GM19023 (cell line): ENCODE measurements at regions not wholly inside any gene's neighbourhood (a gene's known extent, or its start where the extent isn't known, plus 50 kb on each side); places are given as distances from the start of the nearest gene placed in this dataset.
"Not testable (repeated sequence)": the region's sequence is repeated elsewhere in the genome, so short reads cannot be mapped to it uniquely, and the experiment has no call there.

ENCODE experiments used
- ATAC-seq: cut with Tn5 transposase; IDR thresholded peaks from one replicate; pipeline ENCODE4 v1.9.1; 2021; ENCODE audit warnings: mild to moderate bottlenecking, moderate library complexity; ENCODE audit not compliant: unreplicated experiment

- no peak for ATAC-seq
Observed at GRCh38 chr10:131363416-131363815, 51.9 kb upstream of the TCERG1L start.

DNA sequence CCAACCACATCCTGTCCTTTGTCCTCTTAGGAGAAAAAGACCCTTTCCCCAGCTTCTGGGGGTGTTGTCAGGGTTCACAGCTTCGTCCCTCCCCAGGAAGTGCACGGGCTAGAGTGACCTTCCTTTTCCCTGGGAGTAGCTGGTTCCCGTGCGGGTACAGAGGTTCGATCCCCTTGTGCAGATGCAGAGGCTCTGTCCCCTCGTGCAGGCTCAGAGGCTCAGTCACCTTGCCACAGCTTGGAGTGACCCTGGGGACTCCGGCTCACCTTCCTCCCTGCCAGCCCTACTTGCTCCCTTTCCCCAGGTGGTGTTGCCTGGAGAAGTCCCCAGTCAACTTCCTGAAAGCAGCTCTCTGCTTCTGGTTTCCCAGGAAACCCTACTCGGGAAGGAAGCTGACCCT is 60.0 kb upstream of the TCERG1L start:
- ATAC-seq: no peak

GRCh38 chr10:131381576-131381975 is 70.1 kb upstream of the TCERG1L start:
- ATAC-seq: no peak

DNA sequence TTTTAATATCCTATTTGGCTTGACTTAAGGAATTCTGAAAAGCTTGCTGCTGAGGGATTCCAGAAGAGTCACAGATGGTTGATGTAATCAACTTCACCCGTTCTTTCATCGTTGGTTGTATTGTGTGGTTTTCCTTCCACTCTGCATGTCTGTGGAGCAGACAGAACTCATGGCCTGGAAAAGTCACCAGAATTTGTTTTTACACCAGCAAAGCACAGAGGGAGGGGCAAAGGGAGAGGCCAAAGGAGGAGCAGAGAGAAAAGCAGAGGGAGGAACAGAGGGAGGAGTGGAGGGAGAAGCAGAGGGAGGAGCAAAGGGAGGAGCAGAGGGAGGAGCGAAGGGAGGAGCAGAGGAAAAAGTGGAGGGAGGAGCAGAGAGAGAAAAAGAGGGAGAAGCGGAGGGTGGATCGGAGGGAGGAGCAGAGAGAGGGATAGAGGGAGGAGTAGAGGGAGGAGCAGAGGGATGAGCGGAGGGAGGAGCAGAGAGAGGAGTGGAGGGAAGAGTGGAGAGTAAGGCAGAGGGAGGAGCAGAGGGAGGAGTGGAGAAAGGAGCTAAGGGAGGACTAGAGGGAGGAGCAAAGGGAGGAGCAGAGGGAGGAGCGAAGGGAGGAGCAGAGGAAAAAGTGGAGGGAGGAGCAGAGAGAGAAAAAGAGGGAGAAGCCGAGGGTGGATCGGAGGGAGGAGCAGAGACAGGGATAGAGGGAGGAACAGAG is 73.8 kb upstream of the TCERG1L start:
- ATAC-seq: not testable (repeated sequence)

DNA sequence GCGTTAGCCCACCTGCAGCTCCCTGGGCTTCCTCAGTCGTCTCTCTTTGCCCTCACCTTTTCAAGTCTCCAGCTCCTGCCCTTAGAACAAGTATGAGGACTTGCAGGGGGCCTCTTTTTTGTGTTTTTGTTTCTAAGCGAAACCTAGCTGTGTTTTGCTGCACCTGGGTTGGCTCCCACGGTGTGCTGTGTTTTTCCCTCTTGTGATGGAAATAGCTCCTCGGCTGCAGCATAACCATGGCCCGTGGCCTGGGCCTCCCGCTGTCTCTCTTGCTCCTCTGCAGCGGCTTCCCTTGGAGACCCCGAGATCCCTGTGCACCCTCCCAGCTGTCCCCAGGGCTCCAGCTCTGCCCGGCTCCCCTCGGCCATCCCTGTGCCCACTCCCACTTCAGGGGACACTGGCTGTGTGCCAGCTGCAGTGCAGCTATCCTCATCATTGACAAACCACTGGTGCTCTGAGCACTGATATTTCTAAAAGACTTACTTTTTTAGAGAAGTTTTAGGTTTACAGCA is 75.6 kb upstream of the TCERG1L start:
- no peak for ATAC-seq

DNA sequence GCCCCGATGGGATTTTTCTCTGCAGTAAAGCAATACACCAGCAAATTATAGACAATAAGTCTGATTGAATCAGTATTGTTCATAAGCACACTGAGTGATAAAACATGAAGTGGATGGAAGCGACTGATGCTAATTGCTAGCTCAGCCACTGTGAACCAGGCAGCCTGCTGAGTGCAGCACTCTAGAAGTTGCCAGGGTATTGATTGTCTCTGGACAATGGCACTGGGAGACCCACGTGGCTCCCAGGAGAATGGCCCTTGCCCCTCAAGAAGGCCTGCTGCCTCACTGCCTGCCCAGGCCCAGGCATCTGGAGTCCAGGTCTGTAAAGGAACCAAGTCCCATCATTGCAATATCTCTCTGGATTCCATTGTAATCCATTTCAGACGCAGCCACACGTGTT is 80.4 kb upstream of the TCERG1L start:
- no peak for ATAC-seq

DNA sequence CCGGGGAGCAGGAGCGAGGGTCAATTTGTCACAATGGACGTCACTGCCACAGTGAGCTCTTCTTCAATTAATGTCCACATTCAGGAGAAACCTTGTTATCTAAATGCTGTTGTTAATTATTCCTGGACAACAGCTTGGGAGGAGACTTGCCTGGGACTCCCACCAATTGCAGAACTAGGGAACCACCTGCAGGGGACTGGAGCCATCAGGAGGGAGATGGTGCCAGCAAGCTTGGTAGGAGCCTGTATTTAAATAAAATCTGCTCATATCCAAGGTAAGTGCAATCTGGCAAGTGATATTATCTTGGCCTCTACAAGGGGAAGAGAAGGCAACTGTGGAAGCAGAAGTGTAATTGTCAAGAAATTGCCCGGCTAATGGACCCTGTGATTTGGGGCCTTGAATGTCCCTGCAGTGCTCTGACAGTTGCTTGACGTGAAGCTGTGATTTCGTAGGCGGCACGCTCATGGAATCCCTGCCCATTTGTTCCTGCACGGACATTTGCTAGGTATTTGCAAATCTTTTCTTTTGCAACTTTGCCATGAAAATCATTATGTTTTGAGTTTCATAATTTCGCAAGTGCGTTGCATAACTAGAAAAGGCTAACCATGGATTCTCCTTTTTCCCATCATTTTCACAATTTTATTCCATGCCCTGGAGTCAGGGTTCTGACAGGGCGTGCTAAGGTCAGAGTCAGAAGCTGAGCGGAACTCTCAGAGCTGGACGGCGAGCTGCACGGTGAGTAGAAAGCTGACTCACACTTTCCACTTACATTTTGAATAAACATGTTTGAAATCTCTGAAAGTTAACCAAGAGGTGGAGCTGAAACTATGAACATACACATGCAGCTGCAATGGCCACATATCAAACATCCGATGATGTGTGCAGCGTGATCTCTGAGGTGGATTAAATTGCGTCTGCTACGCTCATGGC is 84.9 kb upstream of the TCERG1L start:
- no peak for ATAC-seq

DNA sequence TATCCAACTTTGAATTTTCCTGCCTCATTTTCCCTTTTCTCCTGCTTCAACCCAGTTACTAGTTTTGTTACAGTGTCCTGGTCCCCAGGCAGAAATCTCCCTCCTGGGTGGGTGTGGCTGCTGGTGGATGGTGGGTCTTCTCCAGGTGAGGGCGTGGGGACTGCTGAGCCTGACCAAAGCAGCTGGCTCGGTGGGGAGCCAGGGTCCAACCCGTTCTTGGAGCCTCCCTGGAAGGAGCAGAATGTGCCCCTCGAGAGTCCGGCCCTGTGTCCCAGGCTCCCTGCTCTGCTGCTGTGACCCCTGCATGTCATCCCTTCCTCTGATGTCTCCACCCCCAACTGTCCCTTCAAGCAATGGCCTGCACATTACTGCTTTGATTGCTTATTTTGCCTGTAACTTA is 86.6 kb upstream of the TCERG1L start:
- ATAC-seq: no peak

DNA sequence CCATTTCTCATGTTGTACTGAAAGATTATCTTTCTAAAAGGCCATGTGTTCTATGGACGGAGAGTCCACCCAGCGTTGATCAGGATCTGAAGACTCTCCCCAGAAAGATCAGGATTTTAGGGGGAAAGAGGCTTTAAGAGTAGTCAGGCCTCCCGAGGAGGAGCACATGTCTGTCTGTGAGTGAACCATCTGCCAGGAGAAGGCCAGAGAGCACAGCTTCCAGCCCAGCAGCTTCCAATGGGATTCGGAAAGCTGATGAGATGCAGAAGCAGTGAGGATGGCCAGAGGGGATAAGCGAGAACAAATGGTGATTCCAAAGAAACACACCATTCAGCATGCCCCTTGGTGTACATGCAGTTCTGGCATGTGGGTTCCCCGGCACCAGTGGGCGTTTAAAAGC is 88.5 kb upstream of the TCERG1L start:
- no peak for ATAC-seq

DNA sequence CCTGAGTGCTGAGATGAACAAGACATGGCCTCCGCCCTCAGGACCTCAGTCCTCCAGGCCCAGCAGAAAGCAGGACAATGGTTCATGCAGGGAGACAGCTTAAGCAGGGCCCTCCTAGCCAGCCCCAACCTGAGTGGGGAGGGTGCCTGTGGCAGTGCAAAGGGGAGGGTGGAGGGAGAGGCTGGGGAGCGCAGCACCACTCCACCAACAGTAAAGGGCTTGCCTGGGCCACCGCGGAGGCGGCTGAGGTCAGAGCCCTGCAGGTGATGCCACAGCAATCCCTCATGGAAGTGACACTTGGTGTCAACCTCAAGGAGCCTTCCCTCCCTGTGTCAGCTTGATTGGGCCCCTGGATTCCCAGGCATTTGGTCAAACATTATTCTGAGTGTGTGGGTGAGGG is 89.0 kb upstream of the TCERG1L start:
- ATAC-seq: no peak

GRCh38 chr10:131402771-131403650 is 91.5 kb upstream of the TCERG1L start:
- no peak for ATAC-seq

- no peak for ATAC-seq
Observed at GRCh38 chr10:131403936-131404335, 92.4 kb upstream of the TCERG1L start.

DNA sequence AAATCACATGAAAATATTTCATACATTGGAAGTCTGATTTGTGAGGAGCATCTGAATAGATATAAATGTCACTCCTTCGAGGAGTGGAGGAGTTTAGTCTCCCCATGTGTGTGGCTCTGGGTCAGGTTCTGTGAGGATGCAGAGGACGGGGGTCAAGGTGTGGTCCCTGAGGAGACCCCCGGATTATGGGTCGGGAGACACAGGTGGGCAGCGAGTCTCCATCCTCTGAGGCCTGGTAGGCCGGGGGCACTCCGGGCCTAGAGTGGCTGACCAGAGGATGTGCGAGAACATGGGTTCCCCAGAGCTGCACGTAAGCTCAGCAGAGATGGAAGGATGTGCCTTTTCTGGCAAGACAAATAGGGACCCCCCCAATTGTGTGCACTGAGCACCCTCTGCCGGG is 93.4 kb upstream of the TCERG1L start:
- ATAC-seq: no peak

DNA sequence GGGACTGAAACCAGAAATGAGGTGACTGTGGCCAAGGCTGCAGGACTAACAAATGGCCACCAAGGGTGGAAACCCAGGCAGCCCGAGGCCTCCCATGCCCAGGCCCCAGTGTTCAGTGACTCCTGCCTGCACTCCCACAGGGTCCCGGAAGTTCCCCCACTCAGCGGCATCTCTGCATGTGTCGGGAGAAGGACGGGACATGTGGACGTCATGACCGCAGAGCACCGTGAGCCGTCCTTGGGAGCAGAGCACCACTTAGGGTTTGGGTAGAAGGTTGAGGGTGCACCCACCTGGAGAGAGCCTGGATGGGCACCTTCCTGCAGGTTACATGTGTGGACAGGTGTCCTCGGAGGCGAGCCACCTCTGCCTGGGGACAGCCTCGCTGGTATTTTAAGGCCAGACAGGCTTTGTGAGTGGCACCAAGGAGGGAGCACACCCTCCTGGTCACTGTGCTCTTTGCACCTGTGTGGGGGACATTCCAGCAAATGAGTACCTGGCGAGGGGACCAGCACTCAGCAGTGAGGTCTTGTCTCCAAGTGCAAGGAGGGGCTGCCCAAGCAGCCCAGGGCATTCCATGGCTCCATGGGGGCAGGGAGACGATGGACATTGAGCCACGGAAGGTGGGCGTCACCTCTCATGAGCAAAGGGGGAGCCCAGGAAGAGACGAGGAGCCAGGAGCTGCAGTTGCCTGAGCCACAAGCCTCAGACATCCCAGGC is 95.3 kb upstream of the TCERG1L start:
- ATAC-seq: no peak

- no peak for ATAC-seq
Observed at GRCh38 chr10:131418681-131419080, 107.2 kb upstream of the TCERG1L start.

GRCh38 chr10:131419797-131420196 is 108.3 kb upstream of the TCERG1L start:
- ATAC-seq: no peak

- no peak for ATAC-seq
Observed at GRCh38 chr10:131420867-131421266, 109.3 kb upstream of the TCERG1L start.

GRCh38 chr10:131421381-131421780 is 109.9 kb upstream of the TCERG1L start:
- no peak for ATAC-seq

GRCh38 chr10:131422731-131423130 is 111.2 kb upstream of the TCERG1L start:
- no peak for ATAC-seq

- ATAC-seq: no peak
Observed at GRCh38 chr10:131424053-131424452, 112.5 kb upstream of the TCERG1L start.
